ENCODE measurements at regions not wholly inside any gene's neighbourhood (a gene's known extent, or its start where the extent isn't known, plus 50 kb on each side); places are given as distances from the start of the nearest gene placed in this dataset.

- TF ChIP-seq CTCF (conservative IDR thresholded peaks at IDR 0.05; ENCODE audit: low read depth, low read length), result no peak
- Histone ChIP-seq H4K20me1 (ENCODE audit: insufficient read depth) (no peaks in the 10 kb centered on the region), H3K27ac (no peak overlapping the region), H3K4me2 (no peak overlapping the region), H2AFZ (ENCODE audit: low read depth) (no peak overlapping the region), H3K79me2 (ENCODE audit: insufficient read depth, low read depth) (no peaks in the 10 kb centered on the region), H3K27me3 (ENCODE audit: insufficient read depth, low read depth) (no peaks in the 10 kb centered on the region), H3K4me3 (IDR thresholded peaks at IDR 0.05; ENCODE audit: insufficient read depth, low read depth, low read length) (no peak overlapping the region), H3K4me1 (ENCODE audit: low read depth, poor library complexity, severe bottlenecking) (peaks cover 13% of the 10 kb centered on the region), H3K9ac (no peak overlapping the region), H3K36me3 (ENCODE audit: insufficient read depth) (no peaks in the 10 kb centered on the region)
Measured at GRCh38 chr21:17738176-17738953, 80.8 kb downstream of the C21orf91 start.

- Histone ChIP-seq H3K79me2 (ENCODE audit: insufficient read depth, low read depth) (no peaks in the 10 kb centered on the region), H3K27ac (no peak overlapping the region), H2AFZ (ENCODE audit: low read depth) (no peak overlapping the region), H4K20me1 (ENCODE audit: insufficient read depth) (no peaks in the 10 kb centered on the region), H3K4me1 (ENCODE audit: low read depth, poor library complexity, severe bottlenecking) (no peaks in the 10 kb centered on the region), H3K27me3 (ENCODE audit: insufficient read depth, low read depth) (no peaks in the 10 kb centered on the region), H3K4me3 (IDR thresholded peaks at IDR 0.05; ENCODE audit: insufficient read depth, low read depth, low read length) (no peak overlapping the region), H3K9ac (no peak overlapping the region), H3K4me2 (no peak overlapping the region), H3K36me3 (ENCODE audit: insufficient read depth) (no peaks in the 10 kb centered on the region)
- TF ChIP-seq CTCF (conservative IDR thresholded peaks at IDR 0.05; ENCODE audit: low read depth, low read length), result no peak
Measured at GRCh38 chr21:17736072-17736471, 83.1 kb downstream of the C21orf91 start.

- H3K27ac ChIP-seq, result no peak overlapping the region
- H3K27me3 ChIP-seq (ENCODE audit: insufficient read depth, low read depth), result no peaks in the 10 kb centered on the region
- H3K4me2 ChIP-seq, result no peak overlapping the region
- H4K20me1 ChIP-seq (ENCODE audit: insufficient read depth), result no peaks in the 10 kb centered on the region
- no peak overlapping the region for H3K9ac ChIP-seq
- no peak overlapping the region for H3K4me3 ChIP-seq (IDR thresholded peaks at IDR 0.05; ENCODE audit: insufficient read depth, low read depth, low read length)
- H3K79me2 ChIP-seq (ENCODE audit: insufficient read depth, low read depth), result no peaks in the 10 kb centered on the region
- peaks cover 4% of the 10 kb centered on the region for H3K4me1 ChIP-seq (ENCODE audit: low read depth, poor library complexity, severe bottlenecking)
- no peak for TF ChIP-seq CTCF (conservative IDR thresholded peaks at IDR 0.05; ENCODE audit: low read depth, low read length)
- H2AFZ ChIP-seq (ENCODE audit: low read depth), result no peak overlapping the region
- H3K36me3 ChIP-seq (ENCODE audit: insufficient read depth), result no peaks in the 10 kb centered on the region
Measured at GRCh38 chr21:17733209-17733608, 85.9 kb downstream of the C21orf91 start.

- Histone ChIP-seq H3K79me2 (ENCODE audit: insufficient read depth, low read depth) (no peaks in the 10 kb centered on the region), H3K9ac (no peak overlapping the region), H3K4me3 (IDR thresholded peaks at IDR 0.05; ENCODE audit: insufficient read depth, low read depth, low read length) (no peak overlapping the region), H3K4me2 (no peak overlapping the region), H3K4me1 (ENCODE audit: low read depth, poor library complexity, severe bottlenecking) (peaks cover 4% of the 10 kb centered on the region), H4K20me1 (ENCODE audit: insufficient read depth) (no peaks in the 10 kb centered on the region), H3K27ac (no peak overlapping the region), H3K36me3 (ENCODE audit: insufficient read depth) (no peaks in the 10 kb centered on the region), H3K27me3 (ENCODE audit: insufficient read depth, low read depth) (no peaks in the 10 kb centered on the region), H2AFZ (ENCODE audit: low read depth) (no peak overlapping the region)
- no peak for TF ChIP-seq CTCF (conservative IDR thresholded peaks at IDR 0.05; ENCODE audit: low read depth, low read length)
Measured at GRCh38 chr21:17732306-17732705, 86.8 kb downstream of the C21orf91 start.
